ENCODE measurements at regions not wholly inside any gene's neighbourhood (a gene's known extent, or its start where the extent isn't known, plus 50 kb on each side); places are given as distances from the start of the nearest gene placed in this dataset.
"Not testable (repeated sequence)": the region's sequence is repeated elsewhere in the genome, so short reads cannot be mapped to it uniquely, and the experiment has no call there.

GRCh38 chr2:53486185-53486899 is 281.3 kb upstream of the CHAC2 start:
- H3K79me2 ChIP-seq (replicated peaks; ENCODE audit: insufficient read depth); H3K4me3 Mint-ChIP-seq; DNase-seq (ENCODE audit: low spot score); H3K4me2 ChIP-seq; H2AFZ ChIP-seq; H3K9me3 Mint-ChIP-seq; H3K4me1 Mint-ChIP-seq; H3K4me3 ChIP-seq; H3K36me3 ChIP-seq (ENCODE audit: insufficient read depth); ATAC-seq; H3K27ac Mint-ChIP-seq; H3F3A ChIP-seq (replicated peaks; ENCODE audit: low read depth); H3K27me3 ChIP-seq (ENCODE audit: insufficient read depth); H4K20me1 ChIP-seq (replicated peaks; ENCODE audit: insufficient read depth); H3K4me1 ChIP-seq (ENCODE audit: insufficient read depth); H3K36me3 Mint-ChIP-seq (ENCODE audit: low read depth); H3K27ac ChIP-seq (ENCODE audit: low read depth); H3K27me3 Mint-ChIP-seq (ENCODE audit: insufficient read depth, low read depth, poor library complexity): not testable (repeated sequence)
- peaks cover 18% of the 10 kb centered on the region; the same call in 1 of the 2 replicates for H3K9me2 ChIP-seq (ENCODE audit: insufficient read depth)
- 0 out of 4 replicates have a peak, but pooled peaks of 1 of the 2 experiments have one; percentile 9 for TF ChIP-seq CTCF (conservative IDR thresholded peaks at IDR 0.05; ENCODE audit: low read depth in 2 of 2)

- Histone ChIP-seq H3K4me1 (ENCODE audit: insufficient read depth) (no peaks in the 10 kb centered on the region), H2AFZ (peak overlapping the region; percentile 4; the same call in 1 of the 2 replicates), H3K4me3 (no peak overlapping the region), H3K9me2 (ENCODE audit: insufficient read depth) (peaks cover 16% of the 10 kb centered on the region; the same call in 1 of the 2 replicates), H3K79me2 (replicated peaks; ENCODE audit: insufficient read depth) (no peaks in the 10 kb centered on the region), H3K4me2 (no peak overlapping the region), H3F3A (replicated peaks; ENCODE audit: low read depth) (no peaks in the 10 kb centered on the region), H3K27ac (ENCODE audit: low read depth) (no peak overlapping the region), H3K36me3 (ENCODE audit: insufficient read depth) (no peaks in the 10 kb centered on the region), H4K20me1 (replicated peaks; ENCODE audit: insufficient read depth) (no peaks in the 10 kb centered on the region), H3K27me3 (ENCODE audit: insufficient read depth) (no peaks in the 10 kb centered on the region)
- peaks cover 3% of the 10 kb centered on the region; the same call in 2 of the 3 replicates for H3K9me3 Mint-ChIP-seq
- no peaks in the 10 kb centered on the region for H3K4me1 Mint-ChIP-seq
- ATAC-seq: no peak
- H3K36me3 Mint-ChIP-seq (ENCODE audit: low read depth): peaks cover 3% of the 10 kb centered on the region; the same call in 1 of the 3 replicates
- H3K27me3 Mint-ChIP-seq (ENCODE audit: insufficient read depth, low read depth, poor library complexity): no peaks in the 10 kb centered on the region
- H3K27ac Mint-ChIP-seq: no peak overlapping the region
- no peak for DNase-seq (ENCODE audit: low spot score)
- H3K4me3 Mint-ChIP-seq: no peak overlapping the region
- TF ChIP-seq EZH2 (IDR thresholded peaks at IDR 0.05; ENCODE audit: low read depth, unreplicated experiment) (no peak), EZH2phosphoT487 (IDR thresholded peaks at IDR 0.05; ENCODE audit: unreplicated experiment) (no peak), CTCF (conservative IDR thresholded peaks at IDR 0.05; ENCODE audit: low read depth in 2 of 2) (no peak), NANOG (IDR thresholded peaks at IDR 0.05; ENCODE audit: borderline replicate concordance) (no peak), STAT1 (IDR thresholded peaks at IDR 0.05; ENCODE audit: unreplicated experiment) (no peak), ZNF331 (CRISPR knock-in tag; IDR thresholded peaks at IDR 0.05; ENCODE audit: low read depth) (no peak), ZNF462 (CRISPR knock-in tag; IDR thresholded peaks at IDR 0.05) (no peak), CREB1 (CRISPR knock-in tag; IDR thresholded peaks at IDR 0.05; ENCODE audit: low read depth) (no peak)
Measured at GRCh38 chr2:53485021-53485728, 282.4 kb upstream of the CHAC2 start.

All from GM23338 (cell line).